IgD-negative memory B cell (primary cell): ENCODE measurements at regions not wholly inside any gene's neighbourhood (a gene's known extent, or its start where the extent isn't known, plus 50 kb on each side); places are given as distances from the start of the nearest gene placed in this dataset.

ENCODE experiments used
- H3K27ac Mint-ChIP-seq, 3 donors: one replicate each; pipeline ENCODE4 v1.8.0; 2020 to 2022; ENCODE audit warnings: mild to moderate bottlenecking in 3 of 3, mixed read lengths in 3 of 3, moderate library complexity in 1 of 3
- H3K27me3 Mint-ChIP-seq: one replicate; pipeline ENCODE4 v1.8.0; 2021; ENCODE audit warnings: mixed read lengths
- H3K36me3 Mint-ChIP-seq: one replicate; pipeline ENCODE4 v1.8.0; 2020; ENCODE audit warnings: mild to moderate bottlenecking, mixed read lengths
- H3K4me1 Mint-ChIP-seq, 3 donors: one replicate each; pipeline ENCODE4 v1.8.0; 2020 to 2022; ENCODE audit warnings: mixed read lengths in 3 of 3, mild to moderate bottlenecking in 1 of 3
- H3K4me3 Mint-ChIP-seq, 4 donors: one replicate each; pipeline ENCODE4 v1.8.0; 2020 to 2022; ENCODE audit warnings: mild to moderate bottlenecking in 4 of 4, mixed read lengths in 4 of 4, moderate library complexity in 3 of 4
- H3K9me3 Mint-ChIP-seq, 3 donors: one replicate each; pipeline ENCODE4 v1.8.0; 2020 to 2021; ENCODE audit warnings: mixed read lengths in 3 of 3, mild to moderate bottlenecking in 1 of 3

GRCh38 chr9:129284607-129285291 is 106.7 kb upstream of the IER5L start:
- Mint-ChIP-seq H3K9me3 (no peaks in the 10 kb centered on the region), H3K4me3 (no peak overlapping the region), H3K4me1 (peaks cover 0 to 7% (median 2%) of the 10 kb centered on the region in 3 donors), H3K27me3 (peaks cover 5% of the 10 kb centered on the region), H3K36me3 (peaks cover 2% of the 10 kb centered on the region), H3K27ac (no peak overlapping the region)

- Mint-ChIP-seq H3K36me3 (no peaks in the 10 kb centered on the region), H3K27ac (no peak overlapping the region), H3K9me3 (no peaks in the 10 kb centered on the region), H3K4me3 (no peak overlapping the region), H3K4me1 (peaks cover 0 to 2% (median 0%) of the 10 kb centered on the region in 3 donors), H3K27me3 (peaks cover 3% of the 10 kb centered on the region)
Measured at GRCh38 chr9:129283705-129284606, 105.9 kb upstream of the IER5L start.

GRCh38 chr9:129283291-129283691 is 105.2 kb upstream of the IER5L start:
- Mint-ChIP-seq H3K4me1 (peaks cover 0 to 2% (median 0%) of the 10 kb centered on the region in 3 donors), H3K4me3 (no peak overlapping the region), H3K27me3 (peaks cover 6% of the 10 kb centered on the region), H3K9me3 (no peaks in the 10 kb centered on the region), H3K27ac (no peak overlapping the region), H3K36me3 (no peaks in the 10 kb centered on the region)

GRCh38 chr9:129282731-129283211 is 104.7 kb upstream of the IER5L start:
- Mint-ChIP-seq H3K27me3 (peaks cover 10% of the 10 kb centered on the region), H3K4me3 (no peak overlapping the region), H3K27ac (no peak overlapping the region), H3K9me3 (no peaks in the 10 kb centered on the region), H3K36me3 (no peaks in the 10 kb centered on the region), H3K4me1 (peaks cover 0 to 2% (median 0%) of the 10 kb centered on the region in 3 donors)

GRCh38 chr9:129282272-129282671 is 104.2 kb upstream of the IER5L start:
- Mint-ChIP-seq H3K4me1 (peaks cover 0 to 2% (median 0%) of the 10 kb centered on the region in 3 donors), H3K27ac (no peak overlapping the region), H3K36me3 (no peaks in the 10 kb centered on the region), H3K9me3 (no peaks in the 10 kb centered on the region), H3K4me3 (peak overlapping the region in 1 of 4 donors; percentile 33), H3K27me3 (peaks cover 15% of the 10 kb centered on the region)

- no peaks in the 10 kb centered on the region for H3K9me3 Mint-ChIP-seq
- H3K4me1 Mint-ChIP-seq = peaks cover 0 to 2% (median 0%) of the 10 kb centered on the region in 3 donors
- peaks cover 21% of the 10 kb centered on the region for H3K27me3 Mint-ChIP-seq
- H3K4me3 Mint-ChIP-seq = no peak overlapping the region
- H3K27ac Mint-ChIP-seq = no peak overlapping the region
- no peaks in the 10 kb centered on the region for H3K36me3 Mint-ChIP-seq
Measured at GRCh38 chr9:129281506-129282145, 103.6 kb upstream of the IER5L start.

GRCh38 chr9:129280623-129281271 is 102.7 kb upstream of the IER5L start:
- Mint-ChIP-seq H3K27ac (no peak overlapping the region), H3K27me3 (peaks cover 28% of the 10 kb centered on the region), H3K4me3 (no peak overlapping the region), H3K36me3 (no peaks in the 10 kb centered on the region), H3K4me1 (peaks cover 0 to 2% (median 0%) of the 10 kb centered on the region in 3 donors), H3K9me3 (no peaks in the 10 kb centered on the region)

- Mint-ChIP-seq H3K4me1 (peaks cover 0 to 2% (median 0%) of the 10 kb centered on the region in 3 donors), H3K9me3 (no peaks in the 10 kb centered on the region), H3K36me3 (no peaks in the 10 kb centered on the region), H3K4me3 (no peak overlapping the region), H3K27me3 (peaks cover 32% of the 10 kb centered on the region), H3K27ac (no peak overlapping the region)
Measured at GRCh38 chr9:129280236-129280622, 102.2 kb upstream of the IER5L start.

- Mint-ChIP-seq H3K27me3 (peaks cover 41% of the 10 kb centered on the region), H3K9me3 (no peaks in the 10 kb centered on the region), H3K4me1 (peaks cover 0 to 2% (median 0%) of the 10 kb centered on the region in 3 donors), H3K4me3 (no peak overlapping the region), H3K27ac (peak overlapping the region in 1 of 3 donors; percentile 63), H3K36me3 (no peaks in the 10 kb centered on the region)
Measured at GRCh38 chr9:129278391-129279237, 100.6 kb upstream of the IER5L start.

GRCh38 chr9:129276486-129277230 is 98.6 kb upstream of the IER5L start:
- no peaks in the 10 kb centered on the region for H3K36me3 Mint-ChIP-seq
- H3K27ac Mint-ChIP-seq = no peak overlapping the region
- H3K9me3 Mint-ChIP-seq = no peaks in the 10 kb centered on the region
- peaks cover 57% of the 10 kb centered on the region for H3K27me3 Mint-ChIP-seq
- H3K4me3 Mint-ChIP-seq = no peak overlapping the region
- peaks cover 3 to 4% (median 4%) of the 10 kb centered on the region in 3 donors for H3K4me1 Mint-ChIP-seq

- Mint-ChIP-seq H3K27me3 (peaks cover 64% of the 10 kb centered on the region), H3K36me3 (no peaks in the 10 kb centered on the region), H3K4me3 (peak overlapping the region in 1 of 4 donors; percentile 51), H3K9me3 (no peaks in the 10 kb centered on the region), H3K27ac (no peak overlapping the region), H3K4me1 (peaks cover 10 to 13% (median 12%) of the 10 kb centered on the region in 3 donors)
Measured at GRCh38 chr9:129275626-129276247, 97.7 kb upstream of the IER5L start.

GRCh38 chr9:129273941-129274684 is 96.1 kb upstream of the IER5L start:
- Mint-ChIP-seq H3K9me3 (no peaks in the 10 kb centered on the region), H3K4me1 (peaks cover 18 to 22% (median 19%) of the 10 kb centered on the region in 3 donors), H3K36me3 (no peaks in the 10 kb centered on the region), H3K4me3 (no peak overlapping the region), H3K27me3 (peaks cover 73% of the 10 kb centered on the region), H3K27ac (no peak overlapping the region)
